HT-29 (cell line): ENCODE measurements at regions not wholly inside any gene's neighbourhood (a gene's known extent, or its start where the extent isn't known, plus 50 kb on each side); places are given as distances from the start of the nearest gene placed in this dataset.
A peak's percentile ranks its signal among the peaks of the same experiment; 100 is the strongest.

Experiments used
- DNase-seq: peaks from one replicate; pipeline ENCODE4 v3.0.0-alpha.2; 2015; ENCODE audit warnings: low spot score

DNA sequence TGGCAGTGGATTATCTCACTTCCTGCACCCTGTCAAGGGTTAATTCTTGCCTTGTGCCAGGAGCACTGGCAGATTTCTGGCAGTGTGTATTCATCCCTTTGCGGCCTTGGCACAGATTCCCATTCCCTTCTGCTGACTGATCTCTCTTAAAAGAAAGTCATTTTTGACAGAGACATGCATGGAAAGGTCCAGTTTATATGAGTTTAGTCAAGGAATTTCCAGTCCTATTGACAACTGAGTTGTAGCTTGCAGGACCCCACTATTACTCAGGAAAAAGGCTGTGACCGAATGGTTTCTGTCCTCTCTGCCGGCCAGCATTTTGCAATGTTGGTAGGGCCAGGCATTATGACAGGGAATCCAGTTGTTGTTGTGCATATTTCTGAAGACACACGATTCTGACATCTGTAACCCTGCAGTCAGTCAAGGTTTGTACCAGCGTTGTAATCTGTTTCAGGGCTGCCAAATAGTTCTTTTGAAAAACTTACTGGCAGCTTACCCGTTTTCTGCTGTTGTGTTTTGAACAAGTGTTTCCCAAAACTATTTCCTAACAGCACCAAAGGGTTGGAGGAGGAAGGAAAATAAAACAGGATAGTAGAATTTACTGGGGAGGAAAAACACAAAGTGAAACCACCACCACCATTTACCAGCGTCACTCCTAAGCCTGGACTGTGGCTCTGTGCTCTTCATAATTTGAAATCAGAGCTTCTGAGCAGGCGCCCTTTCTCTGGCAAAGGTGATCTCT is 243.4 kb upstream of the KLF4 start:
- no peak for DNase-seq

DNA sequence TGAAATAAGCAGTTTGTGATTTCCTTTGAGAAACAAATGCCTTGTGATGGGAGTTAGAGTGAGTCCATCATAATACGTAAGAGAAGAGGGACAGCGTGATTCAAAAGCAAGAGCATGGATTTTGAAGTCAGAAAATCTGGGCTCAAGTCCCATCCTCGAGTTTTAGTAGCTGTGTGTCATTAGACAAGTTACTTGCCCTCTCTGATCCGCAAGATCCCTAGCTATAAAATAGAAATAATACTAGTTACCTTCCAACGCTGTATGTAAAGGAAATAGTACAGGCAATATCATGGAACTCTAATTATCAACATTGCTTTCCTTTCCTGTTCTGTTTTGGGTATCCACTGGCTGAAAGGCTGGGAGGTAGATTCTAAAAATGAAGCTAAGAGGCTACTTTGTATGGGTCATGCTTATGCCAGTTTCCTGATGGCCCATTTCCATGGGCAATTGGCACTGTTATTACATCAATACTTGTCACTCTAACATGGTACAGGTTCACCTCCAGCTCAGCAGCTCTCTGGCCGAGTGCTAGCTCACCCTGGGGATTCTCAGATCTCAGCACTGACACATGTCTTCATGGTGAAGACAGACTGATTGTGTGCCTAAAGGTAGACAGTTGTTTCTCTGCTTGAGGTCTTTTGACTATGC is 241.7 kb upstream of the KLF4 start:
- DNase-seq, result no peak

DNA sequence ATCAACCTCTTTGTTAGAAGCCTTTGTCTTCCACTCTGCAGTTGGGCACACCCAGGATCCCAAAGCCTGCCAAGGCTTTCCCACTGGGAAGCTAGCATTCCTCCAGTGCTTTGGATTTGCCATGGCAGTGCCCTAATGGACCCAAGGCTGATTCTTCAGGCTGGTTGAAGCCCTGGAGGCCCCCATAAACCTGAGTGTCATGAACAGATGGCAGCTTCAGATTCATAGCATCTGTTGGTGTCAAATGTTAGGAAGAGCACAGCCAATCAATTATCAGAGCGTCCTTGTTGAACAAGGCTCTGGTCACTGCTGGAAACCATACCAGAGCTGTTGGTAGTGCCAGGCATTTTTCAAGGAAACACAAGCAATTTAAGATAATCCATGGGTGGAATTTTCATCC is 241.1 kb upstream of the KLF4 start:
- DNase-seq, result no peak

DNA sequence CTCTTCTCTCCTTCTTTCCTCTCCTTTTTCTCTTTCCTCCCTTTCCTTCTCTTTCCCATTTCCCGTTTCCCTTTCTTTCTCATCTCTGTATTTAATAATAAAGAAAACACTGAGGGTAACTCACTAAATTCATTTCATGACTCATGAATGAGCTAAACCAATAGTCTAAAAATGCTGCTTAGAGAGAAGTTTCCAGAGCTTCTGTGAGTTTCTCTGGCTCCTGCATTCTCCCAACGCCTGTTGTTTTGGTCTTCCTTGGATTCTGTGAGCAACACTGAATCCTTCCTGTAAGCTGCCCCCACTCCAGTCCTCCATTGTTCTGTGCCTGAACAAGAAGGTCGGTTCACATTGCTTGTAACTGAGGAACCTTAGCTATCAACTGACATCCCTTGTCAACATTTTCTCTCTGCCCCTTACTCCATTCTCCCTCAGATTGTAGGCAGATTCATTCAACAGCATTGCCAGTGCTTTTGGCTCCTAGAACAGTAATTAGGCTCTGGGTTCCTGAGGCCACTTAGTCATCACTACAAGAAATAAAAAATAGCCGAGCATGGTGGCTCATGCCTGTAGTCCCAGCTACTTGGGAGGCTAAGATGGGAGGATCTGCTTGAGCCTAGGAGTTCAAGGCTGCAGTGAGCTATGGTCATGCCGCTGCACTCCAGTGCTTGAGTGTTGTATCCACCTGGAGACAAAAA is 237.7 kb upstream of the KLF4 start:
- DNase-seq, result no peak

DNA sequence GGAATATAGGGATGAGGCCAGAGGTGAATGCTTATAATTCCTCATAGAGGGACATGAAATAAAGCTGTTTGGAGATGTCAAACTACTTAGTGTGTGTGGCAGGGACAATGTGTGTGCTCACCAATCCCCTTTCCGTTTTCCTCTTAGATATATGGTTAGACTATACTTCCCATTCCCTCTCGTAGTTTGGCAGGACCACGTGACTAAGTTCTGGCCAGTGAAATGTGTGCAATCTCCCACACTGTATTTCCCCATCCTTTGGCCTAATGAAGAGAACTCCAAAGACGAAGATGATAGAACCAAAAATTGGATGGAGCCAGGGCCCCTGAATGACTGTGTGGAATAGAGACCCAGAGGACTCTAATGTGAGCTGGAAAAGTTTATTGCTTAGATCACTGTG is 233.4 kb upstream of the KLF4 start:
- DNase-seq, result no peak

DNA sequence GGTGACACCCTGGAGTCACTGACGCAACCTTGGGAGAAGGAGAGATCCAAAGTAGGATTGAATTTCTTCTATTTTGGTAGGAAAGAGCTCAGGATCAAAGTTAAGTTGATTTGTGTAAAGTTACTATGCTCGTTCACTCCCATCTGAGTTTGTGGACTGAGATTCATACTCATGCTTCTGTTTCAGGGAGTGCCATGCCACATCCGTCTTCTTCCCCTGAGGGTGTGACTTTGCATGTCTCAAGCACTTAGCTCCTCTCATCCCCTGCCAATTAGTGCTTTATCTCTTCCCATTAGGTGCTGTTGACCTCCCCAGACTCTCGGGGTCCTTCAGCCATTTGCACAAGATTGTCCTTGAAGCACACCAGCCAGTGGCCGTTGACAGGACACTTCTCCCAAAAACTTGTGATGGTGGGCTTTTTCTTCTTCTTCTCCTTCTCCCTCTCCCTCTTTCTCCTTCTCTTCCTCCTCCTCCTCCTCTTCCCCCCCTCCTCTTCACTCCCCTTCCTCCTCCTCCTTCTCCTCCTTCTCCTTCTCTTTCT is 232.2 kb upstream of the KLF4 start:
- no peak for DNase-seq

DNA sequence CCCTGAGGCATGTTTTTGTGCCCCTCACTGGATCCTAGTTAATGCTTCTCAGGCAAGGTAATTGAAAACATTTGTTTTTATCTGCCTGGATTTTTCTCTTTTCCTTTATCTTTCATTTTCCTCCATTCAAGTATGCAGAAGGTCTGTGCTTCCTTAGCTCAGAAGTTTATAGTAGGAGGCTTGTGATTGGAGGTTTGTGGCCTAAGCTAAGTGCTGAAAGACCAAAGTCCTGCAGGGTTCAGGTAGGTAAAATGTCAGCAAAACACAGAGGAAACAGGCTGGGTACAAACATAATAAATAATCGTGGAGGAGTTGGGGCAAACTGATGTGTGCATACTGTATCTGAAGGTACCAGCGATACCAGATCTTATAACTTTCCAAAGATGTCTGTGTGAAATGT is 230.9 kb upstream of the KLF4 start:
- no peak for DNase-seq

DNA sequence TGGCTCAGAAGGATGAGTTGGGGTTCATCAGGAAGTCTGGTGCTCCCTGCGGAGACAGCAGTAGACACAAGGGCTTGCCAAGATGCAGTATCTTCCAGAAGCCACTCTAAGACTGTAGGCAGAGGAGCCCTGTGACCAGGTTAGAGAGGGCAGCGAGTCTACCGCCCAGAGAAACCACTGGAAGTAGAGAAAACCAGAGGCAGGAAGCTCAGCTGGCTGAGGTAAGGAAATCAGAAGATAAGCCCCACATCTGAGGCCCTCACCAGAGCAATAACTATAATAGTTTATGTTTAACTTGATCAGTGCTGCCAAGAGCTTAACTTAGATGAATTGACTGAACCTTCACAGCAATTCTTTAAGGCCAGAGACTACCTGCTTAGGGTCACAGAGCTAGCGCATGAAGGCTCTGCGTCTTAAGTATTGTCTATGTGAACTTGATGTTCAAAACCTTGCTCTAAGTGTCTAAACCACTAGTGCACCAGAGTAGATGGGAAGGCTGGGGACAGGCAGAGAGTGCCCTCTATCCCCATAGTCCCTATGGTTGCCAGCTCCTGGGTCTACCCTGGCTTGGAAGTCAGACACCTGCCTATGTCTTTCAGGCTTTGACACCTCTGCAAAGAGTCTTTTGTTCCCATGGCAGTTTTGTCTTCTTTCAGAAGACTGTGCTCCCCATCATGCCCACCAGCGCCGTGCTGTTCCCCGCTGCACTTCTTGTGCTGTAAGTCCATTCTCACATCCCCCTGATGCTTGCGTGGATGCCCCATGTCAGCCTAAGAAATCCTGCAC is 228.2 kb upstream of the KLF4 start:
- DNase-seq, result no peak

DNA sequence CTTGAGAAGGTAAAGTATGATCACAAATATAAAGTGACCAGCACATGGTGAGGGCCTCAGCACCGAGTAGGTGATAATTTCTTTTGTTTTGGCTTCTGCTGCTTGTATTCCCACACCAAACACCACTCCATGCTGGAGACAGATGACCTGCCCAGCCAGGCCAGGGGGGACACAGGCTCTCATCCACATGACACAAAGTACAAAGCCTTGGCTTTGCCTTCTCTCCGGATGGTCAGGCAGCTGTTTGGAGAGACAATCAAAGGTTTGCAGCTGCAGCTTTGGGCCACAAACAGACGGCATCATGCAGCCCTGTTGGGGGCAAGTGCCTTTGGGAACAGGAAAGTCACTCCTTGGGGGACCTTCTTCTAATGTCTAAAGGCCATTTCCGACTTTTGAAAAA is 226.2 kb upstream of the KLF4 start:
- no peak for DNase-seq

DNA sequence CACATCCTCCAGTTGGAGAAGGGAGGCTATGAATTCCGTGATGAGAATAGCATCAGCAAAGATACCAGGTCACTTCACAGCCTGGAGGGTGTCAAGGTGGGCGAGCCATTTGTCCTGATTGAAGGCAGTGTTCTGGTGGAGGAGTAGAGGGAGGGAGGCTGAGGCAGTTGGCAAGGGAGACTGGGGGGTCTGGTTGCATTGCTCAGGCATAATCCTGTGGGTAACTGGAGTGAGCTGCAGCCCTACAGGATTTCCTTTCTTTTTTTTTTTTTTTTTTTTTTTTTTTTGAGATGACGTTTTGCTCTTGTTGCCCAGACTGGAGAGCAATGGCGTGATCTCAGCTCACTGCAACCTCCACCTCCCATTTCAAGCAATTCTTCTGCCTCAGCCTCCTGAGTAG is 223.9 kb upstream of the KLF4 start:
- no peak for DNase-seq

DNA sequence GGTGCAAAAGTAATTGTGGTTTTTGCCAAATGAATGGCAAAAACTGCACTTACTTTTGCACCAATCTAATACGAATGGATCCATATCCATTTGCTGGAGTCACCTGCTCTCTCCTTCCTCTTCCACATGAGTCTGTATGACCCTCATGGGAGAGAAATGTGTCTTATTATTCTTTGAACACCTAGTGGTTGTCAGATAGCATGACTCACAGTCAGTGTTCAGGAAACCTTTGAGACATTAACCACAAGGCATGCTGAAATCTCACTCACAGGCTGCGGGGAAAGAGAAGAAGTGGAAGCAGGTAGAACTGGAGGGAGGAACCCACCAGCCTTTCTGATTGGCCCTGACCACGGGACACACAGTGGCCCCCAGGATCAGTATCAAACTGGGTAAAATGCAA is 222.8 kb upstream of the KLF4 start:
- peak; percentile 33 for DNase-seq

DNA sequence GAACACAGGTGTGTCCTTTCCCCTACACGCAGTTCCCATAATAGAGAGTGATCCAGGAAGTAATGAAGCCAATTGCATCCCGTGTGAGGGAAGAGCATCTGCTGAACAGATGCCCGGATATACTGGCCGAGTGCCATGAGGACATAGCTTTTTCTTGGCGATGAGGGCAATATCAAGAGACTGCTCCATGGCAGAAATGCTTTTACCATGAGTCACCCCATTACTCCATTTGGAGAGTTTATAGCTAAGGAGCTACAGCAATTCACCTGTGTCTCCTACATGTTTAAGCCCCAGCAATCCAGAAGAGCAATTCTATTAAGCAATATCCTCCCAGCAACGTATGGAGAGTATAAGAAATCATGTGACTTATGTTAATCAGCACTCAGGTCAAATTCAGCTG is 222.0 kb upstream of the KLF4 start:
- peak; percentile 92 for DNase-seq

DNA sequence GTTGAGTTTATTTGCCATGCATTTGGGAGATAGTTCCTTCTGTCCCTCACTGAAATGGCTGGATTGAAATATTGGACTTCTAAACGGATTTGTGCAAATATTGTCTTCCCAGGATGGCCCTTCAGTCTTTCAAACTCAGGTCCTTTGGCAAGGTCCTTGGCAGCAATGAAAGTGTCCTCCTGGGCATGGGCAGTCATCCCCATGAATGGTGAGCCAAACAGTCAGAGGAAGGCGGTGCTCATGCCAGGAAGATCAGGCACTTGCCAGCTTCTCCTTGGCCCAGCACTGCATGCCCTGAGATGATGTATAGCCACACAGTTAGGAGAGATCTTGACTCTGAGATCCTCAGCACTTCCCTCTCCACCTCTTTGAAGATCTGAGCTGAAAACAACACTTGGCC is 221.4 kb upstream of the KLF4 start:
- no peak for DNase-seq

DNA sequence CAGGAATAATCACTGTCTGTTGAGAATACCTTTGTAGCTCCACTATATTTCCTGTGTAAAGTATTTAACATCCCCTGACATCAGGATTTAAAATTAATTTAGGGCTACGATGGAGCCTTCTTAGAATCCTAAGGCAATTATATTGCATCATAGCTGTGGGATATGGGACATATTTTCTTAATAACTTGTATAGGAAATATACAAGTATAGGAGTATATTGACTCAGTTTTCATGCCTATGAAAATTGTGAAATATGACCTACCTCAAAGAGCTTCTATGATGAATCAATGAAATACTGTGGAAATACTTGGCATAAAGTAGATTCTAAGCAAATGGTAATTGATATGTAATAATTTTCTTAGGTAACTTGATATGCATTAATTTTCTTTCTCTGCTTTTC is 221.0 kb upstream of the KLF4 start:
- no peak for DNase-seq

DNA sequence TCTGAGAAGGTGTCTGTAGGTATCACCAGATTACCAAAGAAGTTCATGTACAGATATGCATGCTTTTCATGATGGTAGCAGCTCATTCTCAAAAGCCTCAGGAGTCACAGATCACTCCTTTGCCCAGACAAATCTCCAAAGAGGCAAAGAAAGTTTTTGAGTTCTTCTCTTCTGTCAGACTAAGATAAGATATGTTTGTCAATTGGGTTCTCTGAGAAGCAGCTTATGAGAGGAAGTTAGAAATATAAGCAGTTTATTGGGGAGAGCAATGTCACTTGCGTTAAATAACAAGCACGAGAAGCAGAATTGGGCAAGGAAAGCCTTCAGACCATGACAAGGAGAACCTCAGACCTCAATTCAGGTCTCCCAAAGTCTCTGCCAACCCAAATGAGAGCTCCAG is 219.2 kb upstream of the KLF4 start:
- DNase-seq, result no peak

DNA sequence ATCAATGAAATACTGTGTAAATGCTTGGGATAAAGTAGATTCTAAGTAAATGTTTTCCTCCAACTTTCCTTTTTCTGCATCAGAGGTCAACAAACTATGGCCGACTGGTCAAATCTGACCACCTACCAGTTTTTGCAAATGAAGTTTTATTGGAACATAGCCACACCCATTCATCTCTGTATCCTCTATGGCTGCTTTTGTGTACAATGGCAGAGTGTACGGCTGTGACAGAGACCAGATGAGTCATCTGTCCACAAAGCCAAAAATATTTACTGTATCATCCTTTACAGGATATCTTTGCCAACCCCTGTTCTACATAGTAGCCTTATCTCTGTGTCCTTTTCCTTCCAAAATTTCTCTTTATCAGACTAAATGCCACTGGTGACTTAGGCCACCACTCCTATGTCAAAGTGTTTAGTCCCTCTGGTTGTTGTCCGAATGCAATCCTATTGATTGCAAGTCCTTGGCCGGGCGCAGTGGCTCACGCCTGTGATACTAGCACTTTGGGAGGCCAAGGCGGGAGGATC is 218.4 kb upstream of the KLF4 start:
- DNase-seq, result no peak

DNA sequence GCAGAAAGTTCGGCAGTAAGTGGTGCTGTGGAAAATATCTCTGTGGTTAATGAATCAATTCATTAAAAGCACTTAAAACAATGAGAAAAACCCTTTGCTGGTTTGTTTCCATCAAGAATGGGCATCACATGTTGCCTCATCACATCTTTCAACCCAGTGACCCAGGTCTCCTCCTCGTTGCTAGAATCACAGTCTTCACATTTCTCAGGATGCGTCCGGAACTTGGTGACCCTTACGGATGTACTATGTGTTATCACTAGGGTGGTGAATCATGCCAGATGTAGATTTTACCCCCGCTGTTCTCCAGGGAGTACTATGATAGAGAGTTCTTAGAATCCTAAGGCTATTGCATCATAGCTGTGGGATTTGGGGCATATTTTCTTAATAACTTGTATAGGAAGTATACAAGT is 217.9 kb upstream of the KLF4 start:
- DNase-seq, result no peak

DNA sequence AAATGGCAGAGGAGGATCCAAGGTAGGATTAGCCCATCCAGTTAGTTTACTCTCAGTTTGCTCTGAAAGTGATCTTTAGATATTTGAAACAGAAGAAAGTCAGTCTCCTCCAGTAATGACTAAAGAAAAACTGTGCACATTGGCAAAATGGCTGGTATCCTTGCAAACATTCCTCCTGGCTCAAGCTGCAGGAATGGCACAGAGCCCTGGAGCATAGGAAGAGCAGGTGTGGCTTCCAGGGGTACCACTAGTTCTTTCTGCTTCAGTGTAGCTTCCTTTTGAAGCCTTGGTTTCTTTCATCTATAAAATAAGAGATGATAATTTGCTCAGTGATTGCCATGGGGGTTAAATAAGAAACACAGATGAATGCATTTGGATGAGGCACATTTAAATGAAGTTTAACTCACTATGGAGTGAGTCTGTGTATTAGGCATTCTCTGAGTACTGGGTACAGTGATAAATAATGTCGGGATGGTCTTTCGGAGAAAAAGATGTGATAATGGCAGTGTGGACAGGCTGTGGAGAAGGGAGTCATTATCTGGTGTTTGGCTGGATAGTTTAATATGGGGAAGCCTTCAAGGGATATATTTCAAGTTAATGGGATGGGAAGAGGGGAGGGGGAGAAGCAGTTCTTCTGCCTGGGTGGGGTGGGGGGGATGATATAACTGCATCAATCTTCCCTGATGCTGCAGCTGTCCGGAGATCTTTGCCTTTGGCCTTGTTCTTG is 217.3 kb upstream of the KLF4 start:
- DNase-seq, result no peak

DNA sequence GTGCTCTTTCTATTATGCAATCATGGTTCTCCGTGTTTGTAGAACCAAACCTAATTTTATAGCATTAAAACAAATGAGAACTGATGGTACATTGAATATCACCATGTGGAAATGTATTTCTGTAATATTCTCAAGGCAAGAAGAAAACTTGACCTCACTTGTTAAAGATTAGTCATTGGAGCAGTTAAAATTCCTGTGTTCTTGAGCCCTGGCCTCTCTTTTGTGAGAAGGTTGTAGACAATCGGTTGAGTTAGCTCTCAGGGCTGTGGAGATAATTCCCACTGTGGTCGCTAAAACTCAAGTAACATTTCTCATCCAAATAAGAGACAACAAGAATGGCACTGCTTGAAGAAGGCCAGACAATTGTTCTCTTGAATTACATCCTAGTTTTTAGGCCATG is 216.0 kb upstream of the KLF4 start:
- DNase-seq, result no peak

DNA sequence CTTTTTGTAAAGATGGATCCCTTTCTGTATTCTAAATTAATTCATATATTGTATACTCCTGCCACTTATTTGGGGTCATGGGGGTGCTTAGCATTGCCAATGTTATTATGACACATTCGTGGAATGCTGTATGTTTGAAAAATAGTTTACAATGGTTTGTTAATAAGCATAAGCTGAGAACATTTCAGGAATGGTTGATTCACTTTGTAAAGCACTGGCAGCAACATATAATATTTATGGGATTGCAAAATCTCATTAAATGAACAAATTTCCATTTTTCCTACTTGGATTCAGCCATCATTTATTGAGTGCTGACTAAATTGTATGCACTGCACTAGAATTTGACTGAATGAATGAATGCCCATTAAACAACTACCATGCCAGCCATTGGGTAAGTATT is 215.2 kb upstream of the KLF4 start:
- no peak for DNase-seq

DNA sequence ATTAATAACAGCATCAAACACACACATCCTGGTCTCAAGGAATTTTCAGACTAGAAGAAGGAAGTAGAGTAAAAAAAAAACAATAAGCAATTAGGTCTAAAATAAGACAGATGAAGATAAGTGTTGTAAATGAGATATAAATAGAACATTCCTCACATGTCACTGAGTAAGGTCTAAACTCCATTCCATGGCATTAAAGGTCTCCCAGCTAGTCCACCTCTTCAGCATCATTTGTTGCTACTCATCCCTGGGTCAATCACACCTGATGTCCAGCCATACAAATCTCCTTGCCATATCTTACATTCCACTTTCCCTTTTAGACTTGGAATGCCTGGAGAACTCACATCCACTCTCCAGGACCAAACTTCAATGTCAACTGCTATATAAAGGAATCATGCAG is 214.1 kb upstream of the KLF4 start:
- DNase-seq, result no peak
